Lower leg skin (tissue), 3 donors: ENCODE measurements at regions not wholly inside any gene's neighbourhood (a gene's known extent, or its start where the extent isn't known, plus 50 kb on each side); places are given as distances from the start of the nearest gene placed in this dataset.

Source experiments
- POLR2A ChIP-seq, 2 donors: fragments of 450-650 bp; IDR thresholded peaks; one replicate each; pipeline ENCODE4 v1.6.1; 2016 to 2017; ENCODE audit warnings: antibody characterized with exemption in 2 of 2, mild to moderate bottlenecking in 1 of 2, moderate library complexity in 1 of 2
- TF ChIP-seq, protein P1 (sequence below), 3 donors: fragments of 450-650 bp; IDR thresholded peaks; one replicate each; pipeline ENCODE4 v1.5.1; 2016; ENCODE audit warnings: antibody characterized with exemption in 3 of 3, mild to moderate bottlenecking in 3 of 3, moderate library complexity in 2 of 3

DNA sequence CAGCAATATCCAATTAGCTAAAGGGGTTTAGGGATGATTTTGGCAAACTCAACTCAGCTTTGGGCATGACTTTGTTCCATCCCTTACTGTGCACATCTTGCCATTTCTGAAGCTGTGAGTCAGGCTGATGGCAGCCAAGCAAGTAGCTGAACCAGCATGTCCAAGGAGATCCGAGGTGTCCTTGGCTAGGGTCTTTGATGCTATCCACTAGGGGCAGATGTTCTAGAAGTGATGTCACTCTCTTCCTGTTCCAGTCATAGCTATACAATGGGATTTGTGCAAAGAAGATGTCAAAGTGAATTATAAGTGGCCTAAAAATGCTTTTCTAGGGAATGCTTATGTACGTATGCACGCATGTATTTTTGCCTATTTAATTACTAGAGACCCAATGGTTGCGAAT lies 160.8 kb upstream of the PAPPA start:
- TF ChIP-seq, protein P1, sequence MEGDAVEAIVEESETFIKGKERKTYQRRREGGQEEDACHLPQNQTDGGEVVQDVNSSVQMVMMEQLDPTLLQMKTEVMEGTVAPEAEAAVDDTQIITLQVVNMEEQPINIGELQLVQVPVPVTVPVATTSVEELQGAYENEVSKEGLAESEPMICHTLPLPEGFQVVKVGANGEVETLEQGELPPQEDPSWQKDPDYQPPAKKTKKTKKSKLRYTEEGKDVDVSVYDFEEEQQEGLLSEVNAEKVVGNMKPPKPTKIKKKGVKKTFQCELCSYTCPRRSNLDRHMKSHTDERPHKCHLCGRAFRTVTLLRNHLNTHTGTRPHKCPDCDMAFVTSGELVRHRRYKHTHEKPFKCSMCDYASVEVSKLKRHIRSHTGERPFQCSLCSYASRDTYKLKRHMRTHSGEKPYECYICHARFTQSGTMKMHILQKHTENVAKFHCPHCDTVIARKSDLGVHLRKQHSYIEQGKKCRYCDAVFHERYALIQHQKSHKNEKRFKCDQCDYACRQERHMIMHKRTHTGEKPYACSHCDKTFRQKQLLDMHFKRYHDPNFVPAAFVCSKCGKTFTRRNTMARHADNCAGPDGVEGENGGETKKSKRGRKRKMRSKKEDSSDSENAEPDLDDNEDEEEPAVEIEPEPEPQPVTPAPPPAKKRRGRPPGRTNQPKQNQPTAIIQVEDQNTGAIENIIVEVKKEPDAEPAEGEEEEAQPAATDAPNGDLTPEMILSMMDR (IDR thresholded peaks at IDR 0.05) = no peak
- TF ChIP-seq POLR2A (IDR thresholded peaks at IDR 0.05) = no peak
